ENCODE measurements at regions not wholly inside any gene's neighbourhood (a gene's known extent, or its start where the extent isn't known, plus 50 kb on each side); places are given as distances from the start of the nearest gene placed in this dataset.

- no peak for DNase-seq (ENCODE audit: low read depth)
- H3K4me3 ChIP-seq (ENCODE audit: low read depth, low read length) = no peak overlapping the region
- TF ChIP-seq CTCF (IDR thresholded peaks at IDR 0.05; ENCODE audit: insufficient read depth, low read length) = no peak
Observed at GRCh38 chr5:166083183-166083959, 2208.1 kb upstream of the WWC1 start.

- no peak for DNase-seq (ENCODE audit: low read depth)
- no peak overlapping the region for H3K4me3 ChIP-seq (ENCODE audit: low read depth, low read length)
- TF ChIP-seq CTCF (IDR thresholded peaks at IDR 0.05; ENCODE audit: insufficient read depth, low read length) = no peak
Observed at GRCh38 chr5:166086568-166086967, 2204.9 kb upstream of the WWC1 start.

GRCh38 chr5:166088389-166089039 is 2202.9 kb upstream of the WWC1 start:
- TF ChIP-seq CTCF (IDR thresholded peaks at IDR 0.05; ENCODE audit: insufficient read depth, low read length) = no peak
- H3K4me3 ChIP-seq (ENCODE audit: low read depth, low read length) = no peak overlapping the region
- DNase-seq (ENCODE audit: low read depth) = no peak

GRCh38 chr5:166091931-166092330 is 2199.5 kb upstream of the WWC1 start:
- no peak for DNase-seq (ENCODE audit: low read depth)
- TF ChIP-seq CTCF (IDR thresholded peaks at IDR 0.05; ENCODE audit: insufficient read depth, low read length) = no peak
- no peak overlapping the region for H3K4me3 ChIP-seq (ENCODE audit: low read depth, low read length)

GRCh38 chr5:166093312-166093711 is 2198.1 kb upstream of the WWC1 start:
- DNase-seq (ENCODE audit: low read depth) = no peak
- TF ChIP-seq CTCF (IDR thresholded peaks at IDR 0.05; ENCODE audit: insufficient read depth, low read length) = no peak
- H3K4me3 ChIP-seq (ENCODE audit: low read depth, low read length) = no peak overlapping the region

GRCh38 chr5:166102947-166103346 is 2188.5 kb upstream of the WWC1 start:
- TF ChIP-seq CTCF (IDR thresholded peaks at IDR 0.05; ENCODE audit: insufficient read depth, low read length) = no peak
- no peak for DNase-seq (ENCODE audit: low read depth)
- no peak overlapping the region for H3K4me3 ChIP-seq (ENCODE audit: low read depth, low read length)
